Right atrium auricular region (tissue), 2 donors: ENCODE measurements at regions not wholly inside any gene's neighbourhood (a gene's known extent, or its start where the extent isn't known, plus 50 kb on each side); places are given as distances from the start of the nearest gene placed in this dataset.

Experiments
- DNase-seq: peaks from one replicate; pipeline ENCODE4 v3.0.0-alpha.2; 2019; ENCODE audit warnings: low spot score
- H3K27ac ChIP-seq, 2 donors: fragments of 200-600 bp; sonication (generic); 1 replicate in 1 of 2; 2 replicates in 1 of 2; pipeline ENCODE4 v1.5.1; 2016 to 2019
- H3K27me3 ChIP-seq, 2 donors: fragments of 200-600 bp; sonication (generic); one replicate each; pipeline versions ENCODE4 v1.5.1 to v1.6.0; 2017 to 2019
- H3K36me3 ChIP-seq: fragments of 200-600 bp; sonication (generic); one replicate; pipeline ENCODE4 v1.5.1; 2016
- H3K4me1 ChIP-seq, 2 donors: fragments of 200-600 bp; sonication (generic); one replicate each; pipeline versions ENCODE4 v1.5.1 to v1.6.0; 2017 to 2019
- H3K4me3 ChIP-seq, 2 donors: fragments of 200-600 bp; sonication (generic); 1 replicate in 1 of 2; 2 replicates in 1 of 2; pipeline ENCODE4 v1.5.1; 2017 to 2019; ENCODE audit warnings: mild to moderate bottlenecking in 1 of 2, moderate library complexity in 1 of 2
- H3K9me3 ChIP-seq, 2 donors: fragments of 200-600 bp; sonication (generic); one replicate each; pipeline ENCODE4 v1.5.1; 2019
- CTCF ChIP-seq, 2 donors: fragments of 200-600 bp; sonication (generic); IDR thresholded peaks; one replicate each; pipeline ENCODE4 v1.5.1; 2019; ENCODE audit warnings: antibody characterized with exemption in 2 of 2

GRCh38 chr1:14362331-14362730, 236.2 kb upstream of the KAZN start:
- Histone ChIP-seq H3K9me3 (peaks cover 0 to 13% of the 10 kb centered on the region in 2 donors), H3K27ac (peak overlapping the region in 1 of 2 donors; percentile 19), H3K4me3 (no peak overlapping the region), H3K4me1 (peaks cover 0 to 11% of the 10 kb centered on the region in 2 donors), H3K36me3 (no peaks in the 10 kb centered on the region), H3K27me3 (no peaks in the 10 kb centered on the region)
- no peak for DNase-seq
- no peak for TF ChIP-seq CTCF (IDR thresholded peaks at IDR 0.05)

- H3K4me1 ChIP-seq, result peaks cover 0 to 11% of the 10 kb centered on the region in 2 donors
- TF ChIP-seq CTCF (IDR thresholded peaks at IDR 0.05), result no peak
- H3K4me3 ChIP-seq, result no peak overlapping the region
- DNase-seq, result no peak
- no peaks in the 10 kb centered on the region for H3K27me3 ChIP-seq
- peak overlapping the region in 1 of 2 donors; percentile 19 for H3K27ac ChIP-seq
- peaks cover 0 to 13% of the 10 kb centered on the region in 2 donors for H3K9me3 ChIP-seq
- no peaks in the 10 kb centered on the region for H3K36me3 ChIP-seq
Observed at GRCh38 chr1:14363036-14363590, 235.4 kb upstream of the KAZN start.

- peaks cover 0 to 13% of the 10 kb centered on the region in 2 donors for H3K9me3 ChIP-seq
- H3K27me3 ChIP-seq, result no peaks in the 10 kb centered on the region
- H3K4me3 ChIP-seq, result no peak overlapping the region
- no peaks in the 10 kb centered on the region for H3K36me3 ChIP-seq
- peak overlapping the region in 1 of 2 donors; percentile 19 for H3K27ac ChIP-seq
- TF ChIP-seq CTCF (IDR thresholded peaks at IDR 0.05), result no peak
- no peak for DNase-seq
- peaks cover 0 to 11% of the 10 kb centered on the region in 2 donors for H3K4me1 ChIP-seq
Observed at GRCh38 chr1:14363707-14364413, 234.6 kb upstream of the KAZN start.

GRCh38 chr1:14365301-14365988, 233.0 kb upstream of the KAZN start:
- Histone ChIP-seq H3K27me3 (no peaks in the 10 kb centered on the region), H3K36me3 (no peaks in the 10 kb centered on the region), H3K4me3 (no peak overlapping the region), H3K27ac (peak overlapping the region; percentile 21 to 39), H3K4me1 (peaks cover 0 to 11% of the 10 kb centered on the region in 2 donors), H3K9me3 (peaks cover 0 to 6% of the 10 kb centered on the region in 2 donors)
- TF ChIP-seq CTCF (IDR thresholded peaks at IDR 0.05), result no peak
- DNase-seq, result no peak

GRCh38 chr1:14366091-14367018, 232.1 kb upstream of the KAZN start:
- peak overlapping the region; percentile 21 to 39 for H3K27ac ChIP-seq
- H3K36me3 ChIP-seq, result no peaks in the 10 kb centered on the region

More at GRCh38 chr1:14366091-14367018, 232.1 kb upstream of the KAZN start:
- Histone ChIP-seq H3K4me1 (peaks cover 0 to 11% of the 10 kb centered on the region in 2 donors), H3K9me3 (peaks cover 0 to 6% of the 10 kb centered on the region in 2 donors), H3K27me3 (no peaks in the 10 kb centered on the region), H3K4me3 (no peak overlapping the region)
- TF ChIP-seq CTCF (IDR thresholded peaks at IDR 0.05), result no peak
- DNase-seq, result no peak
